ENCODE measurements at regions not wholly inside any gene's neighbourhood (a gene's known extent, or its start where the extent isn't known, plus 50 kb on each side); places are given as distances from the start of the nearest gene placed in this dataset.

DNA sequence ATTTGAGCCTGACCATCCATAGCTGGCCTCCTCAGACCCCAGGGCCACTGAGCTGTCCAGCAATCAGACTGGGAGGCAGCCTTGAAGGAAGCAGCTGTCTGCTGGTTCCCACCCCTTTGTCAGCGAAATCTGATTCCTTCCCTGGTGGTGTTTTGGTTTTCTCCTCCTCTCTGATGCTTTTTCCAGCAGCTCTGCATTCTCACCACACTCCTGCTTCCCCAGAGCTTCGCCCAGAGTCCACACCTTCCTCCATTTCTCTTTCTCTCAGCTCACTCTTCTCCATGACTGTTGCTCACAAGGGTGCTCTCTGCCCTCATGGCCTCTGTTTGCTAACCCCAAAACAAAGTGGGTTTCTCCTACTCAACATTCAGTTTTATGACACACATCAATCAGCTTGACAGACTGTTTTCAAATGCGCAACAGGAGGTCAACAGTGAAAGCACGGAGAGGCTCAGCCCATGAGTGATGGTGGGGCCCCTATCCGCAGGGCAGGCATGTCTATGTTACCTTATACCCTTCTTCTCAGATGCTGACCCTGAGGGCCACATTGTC is 130.6 kb upstream of the MTNR1B start:
- H3K79me1 ChIP-seq (ENCODE audit: insufficient read depth, low read depth, low read length, poor library complexity, severe bottlenecking), result no peaks in the 10 kb centered on the region
- H3K79me2 ChIP-seq (ENCODE audit: insufficient read depth, low read length), result no peaks in the 10 kb centered on the region
- H3T11ph ChIP-seq (ENCODE audit: low read length), result no peak overlapping the region
- no peak overlapping the region for H3K4ac ChIP-seq (ENCODE audit: low read depth, low read length)
- no peak overlapping the region for H2BK15ac ChIP-seq (ENCODE audit: low read depth, low read length)
- no peak overlapping the region for H2AFZ ChIP-seq (ENCODE audit: low read length)
- Mint-ChIP-seq H3K4me1 (peaks cover 25 to 28% of the 10 kb centered on the region in 2 experiments), H3K36me3 (ENCODE audit: insufficient read depth in 1 of 3, low read depth in 3 of 3) (peaks cover 0 to 17% (median 7%) of the 10 kb centered on the region in 3 experiments; a peak in 4 of 7 replicates), H3K27me3 (ENCODE audit: low read depth) (no peaks in the 10 kb centered on the region), H3K9me3 (no peaks in the 10 kb centered on the region), H3K27ac (peak overlapping the region; percentile 5 to 88 (median 7); a peak in 4 of 7 replicates), H3K4me3 (no peak overlapping the region)
- no peak overlapping the region for H3K18ac ChIP-seq (ENCODE audit: insufficient read length, low read depth, low read length)
- H3K23me2 ChIP-seq (ENCODE audit: insufficient read length, low read depth, low read length, poor library complexity, severe bottlenecking), result no peaks in the 10 kb centered on the region
- no peak overlapping the region for H3K27ac ChIP-seq (ENCODE audit: insufficient read length, low read depth, low read length)
- peak; percentile 64 for DNase-seq
- TF ChIP-seq, protein P1, sequence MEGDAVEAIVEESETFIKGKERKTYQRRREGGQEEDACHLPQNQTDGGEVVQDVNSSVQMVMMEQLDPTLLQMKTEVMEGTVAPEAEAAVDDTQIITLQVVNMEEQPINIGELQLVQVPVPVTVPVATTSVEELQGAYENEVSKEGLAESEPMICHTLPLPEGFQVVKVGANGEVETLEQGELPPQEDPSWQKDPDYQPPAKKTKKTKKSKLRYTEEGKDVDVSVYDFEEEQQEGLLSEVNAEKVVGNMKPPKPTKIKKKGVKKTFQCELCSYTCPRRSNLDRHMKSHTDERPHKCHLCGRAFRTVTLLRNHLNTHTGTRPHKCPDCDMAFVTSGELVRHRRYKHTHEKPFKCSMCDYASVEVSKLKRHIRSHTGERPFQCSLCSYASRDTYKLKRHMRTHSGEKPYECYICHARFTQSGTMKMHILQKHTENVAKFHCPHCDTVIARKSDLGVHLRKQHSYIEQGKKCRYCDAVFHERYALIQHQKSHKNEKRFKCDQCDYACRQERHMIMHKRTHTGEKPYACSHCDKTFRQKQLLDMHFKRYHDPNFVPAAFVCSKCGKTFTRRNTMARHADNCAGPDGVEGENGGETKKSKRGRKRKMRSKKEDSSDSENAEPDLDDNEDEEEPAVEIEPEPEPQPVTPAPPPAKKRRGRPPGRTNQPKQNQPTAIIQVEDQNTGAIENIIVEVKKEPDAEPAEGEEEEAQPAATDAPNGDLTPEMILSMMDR (conservative IDR thresholded peaks at IDR 0.05), result no peak
- no peak overlapping the region for H2BK20ac ChIP-seq (ENCODE audit: low read depth, low read length, poor library complexity, severe bottlenecking)
- no peak overlapping the region for H3K4me2 ChIP-seq (ENCODE audit: insufficient read depth, insufficient read length, low read length)
- no peak overlapping the region for H3K56ac ChIP-seq (ENCODE audit: insufficient read length, low read depth, low read length)
- H2BK5ac ChIP-seq (ENCODE audit: insufficient read length, low read length), result no peak overlapping the region
- H4K91ac ChIP-seq (ENCODE audit: insufficient read length, low read depth, low read length), result no peak overlapping the region
- H3K9me3 ChIP-seq (ENCODE audit: control insufficient read depth, low read depth, low read length), result no peaks in the 10 kb centered on the region
- H3K14ac ChIP-seq (ENCODE audit: insufficient read depth, low read length), result no peak overlapping the region
- no peak overlapping the region for H2AK5ac ChIP-seq (ENCODE audit: insufficient read length, low read length)
- no peak overlapping the region for H2BK12ac ChIP-seq (ENCODE audit: insufficient read length, low read depth, low read length)
- H4K8ac ChIP-seq (replicated peaks; ENCODE audit: insufficient read length, low read depth, low read length), result no peak overlapping the region
- H2BK120ac ChIP-seq (ENCODE audit: low read depth, low read length, poor library complexity, severe bottlenecking), result no peak overlapping the region
- H3K4me1 ChIP-seq (ENCODE audit: insufficient read depth, low read length), result peaks cover 10% of the 10 kb centered on the region
- no peak overlapping the region for H4K5ac ChIP-seq (ENCODE audit: insufficient read length, low read depth, low read length)
- WGBS (ENCODE audit: extremely low coverage, insufficient read length, low lambda C conversion rate), result no CpG with 5 or more reads among the region's 5 CpGs
- H4K20me1 ChIP-seq (ENCODE audit: control insufficient read depth, insufficient read depth, insufficient read length), result no peaks in the 10 kb centered on the region
- no peaks in the 10 kb centered on the region for H3K27me3 ChIP-seq (ENCODE audit: insufficient read depth, low read length)
- no peak overlapping the region for H3K9ac ChIP-seq (ENCODE audit: extremely low read depth, insufficient read length, low read length)
- no peak overlapping the region for H3K23ac ChIP-seq (ENCODE audit: insufficient read length, low read depth, low read length)
